ENCODE measurements at regions not wholly inside any gene's neighbourhood (a gene's known extent, or its start where the extent isn't known, plus 50 kb on each side); places are given as distances from the start of the nearest gene placed in this dataset.

DNA sequence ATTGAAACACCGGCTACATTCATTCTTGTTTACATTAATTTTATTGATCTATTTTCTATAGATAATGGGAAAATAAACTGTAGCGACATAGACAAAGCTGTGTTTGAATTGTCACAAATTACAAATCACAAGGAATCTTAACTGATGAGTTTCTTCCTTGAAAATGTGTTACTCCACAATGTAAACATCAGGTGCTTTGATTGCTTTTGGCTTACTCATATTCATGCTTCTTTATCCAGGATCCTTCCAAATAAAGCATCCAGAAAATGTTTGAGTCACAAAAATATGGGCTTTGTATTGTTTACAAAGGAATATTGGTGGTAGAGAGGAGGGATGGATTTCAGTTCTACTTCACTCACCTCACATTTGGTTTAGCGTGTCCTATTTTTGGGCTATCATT is 64.0 kb downstream of the BMP2 start:
- TF ChIP-seq, protein P1, sequence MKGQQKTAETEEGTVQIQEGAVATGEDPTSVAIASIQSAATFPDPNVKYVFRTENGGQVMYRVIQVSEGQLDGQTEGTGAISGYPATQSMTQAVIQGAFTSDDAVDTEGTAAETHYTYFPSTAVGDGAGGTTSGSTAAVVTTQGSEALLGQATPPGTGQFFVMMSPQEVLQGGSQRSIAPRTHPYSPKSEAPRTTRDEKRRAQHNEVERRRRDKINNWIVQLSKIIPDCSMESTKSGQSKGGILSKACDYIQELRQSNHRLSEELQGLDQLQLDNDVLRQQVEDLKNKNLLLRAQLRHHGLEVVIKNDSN (IDR thresholded peaks at IDR 0.05) = no peak
- TF ChIP-seq ZBTB7A (IDR thresholded peaks at IDR 0.05; ENCODE audit: low read depth) (no peak), CREB1 (IDR thresholded peaks at IDR 0.05; ENCODE audit: low read depth) (no peak), TAF1 (IDR thresholded peaks at IDR 0.05; ENCODE audit: low read depth) (no peak), YY1 (IDR thresholded peaks at IDR 0.05; ENCODE audit: low read depth) (no peak), TEAD4 (IDR thresholded peaks at IDR 0.05) (no peak), CEBPB (IDR thresholded peaks at IDR 0.05) (no peak), NFIC (IDR thresholded peaks at IDR 0.05) (no peak), FOXM1 (IDR thresholded peaks at IDR 0.05; ENCODE audit: borderline replicate concordance, low read depth) (no peak)
- TF ChIP-seq, protein P2, sequence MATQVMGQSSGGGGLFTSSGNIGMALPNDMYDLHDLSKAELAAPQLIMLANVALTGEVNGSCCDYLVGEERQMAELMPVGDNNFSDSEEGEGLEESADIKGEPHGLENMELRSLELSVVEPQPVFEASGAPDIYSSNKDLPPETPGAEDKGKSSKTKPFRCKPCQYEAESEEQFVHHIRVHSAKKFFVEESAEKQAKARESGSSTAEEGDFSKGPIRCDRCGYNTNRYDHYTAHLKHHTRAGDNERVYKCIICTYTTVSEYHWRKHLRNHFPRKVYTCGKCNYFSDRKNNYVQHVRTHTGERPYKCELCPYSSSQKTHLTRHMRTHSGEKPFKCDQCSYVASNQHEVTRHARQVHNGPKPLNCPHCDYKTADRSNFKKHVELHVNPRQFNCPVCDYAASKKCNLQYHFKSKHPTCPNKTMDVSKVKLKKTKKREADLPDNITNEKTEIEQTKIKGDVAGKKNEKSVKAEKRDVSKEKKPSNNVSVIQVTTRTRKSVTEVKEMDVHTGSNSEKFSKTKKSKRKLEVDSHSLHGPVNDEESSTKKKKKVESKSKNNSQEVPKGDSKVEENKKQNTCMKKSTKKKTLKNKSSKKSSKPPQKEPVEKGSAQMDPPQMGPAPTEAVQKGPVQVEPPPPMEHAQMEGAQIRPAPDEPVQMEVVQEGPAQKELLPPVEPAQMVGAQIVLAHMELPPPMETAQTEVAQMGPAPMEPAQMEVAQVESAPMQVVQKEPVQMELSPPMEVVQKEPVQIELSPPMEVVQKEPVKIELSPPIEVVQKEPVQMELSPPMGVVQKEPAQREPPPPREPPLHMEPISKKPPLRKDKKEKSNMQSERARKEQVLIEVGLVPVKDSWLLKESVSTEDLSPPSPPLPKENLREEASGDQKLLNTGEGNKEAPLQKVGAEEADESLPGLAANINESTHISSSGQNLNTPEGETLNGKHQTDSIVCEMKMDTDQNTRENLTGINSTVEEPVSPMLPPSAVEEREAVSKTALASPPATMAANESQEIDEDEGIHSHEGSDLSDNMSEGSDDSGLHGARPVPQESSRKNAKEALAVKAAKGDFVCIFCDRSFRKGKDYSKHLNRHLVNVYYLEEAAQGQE (IDR thresholded peaks at IDR 0.05; ENCODE audit: low read depth) = no peak

- TF ChIP-seq MAX (IDR thresholded peaks at IDR 0.05) (no peak), YY1 (IDR thresholded peaks at IDR 0.05; ENCODE audit: low read depth) (no peak), ZBTB7A (IDR thresholded peaks at IDR 0.05; ENCODE audit: low read depth) (no peak), TAF1 (IDR thresholded peaks at IDR 0.05; ENCODE audit: low read depth) (no peak), RAD21 (IDR thresholded peaks at IDR 0.05; ENCODE audit: low read depth) (no peak), EGR1 (IDR thresholded peaks at IDR 0.05) (no peak), EP300 (IDR thresholded peaks at IDR 0.05; ENCODE audit: borderline replicate concordance) (no peak), CEBPB (IDR thresholded peaks at IDR 0.05) (no peak), TCF12 (IDR thresholded peaks at IDR 0.05; ENCODE audit: low read depth) (no peak), TEAD4 (IDR thresholded peaks at IDR 0.05) (no peak), NFIC (IDR thresholded peaks at IDR 0.05) (no peak), CREB1 (IDR thresholded peaks at IDR 0.05; ENCODE audit: low read depth) (no peak), FOXM1 (IDR thresholded peaks at IDR 0.05; ENCODE audit: borderline replicate concordance, low read depth) (no peak)
- TF ChIP-seq, protein P2 (IDR thresholded peaks at IDR 0.05; ENCODE audit: low read depth) = no peak
- TF ChIP-seq, protein P1 (IDR thresholded peaks at IDR 0.05) = no peak
Measured at GRCh38 chr20:6832811-6833210, 65.3 kb downstream of the BMP2 start.

- TF ChIP-seq TCF12 (IDR thresholded peaks at IDR 0.05; ENCODE audit: low read depth) = no peak
- TF ChIP-seq CEBPB (IDR thresholded peaks at IDR 0.05) = no peak
- no peak for TF ChIP-seq NFIC (IDR thresholded peaks at IDR 0.05)
- TF ChIP-seq EP300 (IDR thresholded peaks at IDR 0.05; ENCODE audit: borderline replicate concordance) = no peak
- no peak for TF ChIP-seq CREB1 (IDR thresholded peaks at IDR 0.05; ENCODE audit: low read depth)
Measured at GRCh38 chr20:6835609-6836008, 68.1 kb downstream of the BMP2 start.

- TF ChIP-seq CEBPB (IDR thresholded peaks at IDR 0.05) = no peak
- TF ChIP-seq TCF12 (IDR thresholded peaks at IDR 0.05; ENCODE audit: low read depth) = no peak
- TF ChIP-seq RAD21 (IDR thresholded peaks at IDR 0.05; ENCODE audit: low read depth) = no peak
- no peak for TF ChIP-seq EGR1 (IDR thresholded peaks at IDR 0.05)
- no peak for TF ChIP-seq EP300 (IDR thresholded peaks at IDR 0.05; ENCODE audit: borderline replicate concordance)
- TF ChIP-seq MAX (IDR thresholded peaks at IDR 0.05) = no peak
- TF ChIP-seq CREB1 (IDR thresholded peaks at IDR 0.05; ENCODE audit: low read depth) = no peak
Measured at GRCh38 chr20:6836821-6837374, 69.4 kb downstream of the BMP2 start.

DNA sequence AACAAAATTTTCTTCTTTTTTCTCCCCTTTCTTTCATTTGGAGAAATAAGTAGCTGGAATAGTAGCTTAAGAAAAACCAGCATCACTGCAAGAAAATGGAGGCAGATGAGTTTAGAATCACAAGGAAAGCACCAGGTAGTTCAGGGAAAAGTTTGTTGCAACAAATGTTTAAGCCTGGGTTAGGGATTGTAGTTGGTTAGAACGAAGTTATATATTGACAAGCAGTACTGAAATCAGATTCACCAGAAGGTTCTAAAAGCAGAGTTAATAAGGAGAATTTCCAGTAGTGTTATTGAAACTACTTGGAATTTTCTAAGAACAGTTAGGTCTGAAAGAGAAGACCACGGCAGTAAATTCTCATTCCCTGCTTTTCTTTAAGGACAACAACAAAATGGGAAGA is 70.2 kb downstream of the BMP2 start:
- TF ChIP-seq, protein P1 (IDR thresholded peaks at IDR 0.05) = no peak
- no peak for TF ChIP-seq EP300 (IDR thresholded peaks at IDR 0.05; ENCODE audit: borderline replicate concordance)
- no peak for TF ChIP-seq YY1 (IDR thresholded peaks at IDR 0.05; ENCODE audit: low read depth)
- TF ChIP-seq TCF12 (IDR thresholded peaks at IDR 0.05; ENCODE audit: low read depth) = no peak
- TF ChIP-seq CREB1 (IDR thresholded peaks at IDR 0.05; ENCODE audit: low read depth) = no peak
